ENCODE measurements at regions not wholly inside any gene's neighbourhood (a gene's known extent, or its start where the extent isn't known, plus 50 kb on each side); places are given as distances from the start of the nearest gene placed in this dataset.
"Not testable (repeated sequence)": the region's sequence is repeated elsewhere in the genome, so short reads cannot be mapped to it uniquely, and the experiment has no call there.

- not testable (repeated sequence) for FAIRE-seq; DNase-seq (ENCODE audit: insufficient read length, low spot score)
Measured at GRCh38 chr4:131883181-131883580, 1265.9 kb upstream of the PCDH10 start.

- DNase-seq (ENCODE audit: insufficient read length, low spot score); FAIRE-seq: not testable (repeated sequence)
Measured at GRCh38 chr4:131925662-131926061, 1223.4 kb upstream of the PCDH10 start.

GRCh38 chr4:131967646-131968045 lies 1181.4 kb upstream of the PCDH10 start:
- not testable (repeated sequence) for FAIRE-seq; DNase-seq (ENCODE audit: insufficient read length, low spot score)

GRCh38 chr4:131974730-131975129 lies 1174.4 kb upstream of the PCDH10 start:
- TF ChIP-seq POLR2A (IDR thresholded peaks at IDR 0.05; ENCODE audit: low read depth, low read length) (no peak), PAX5 (IDR thresholded peaks at IDR 0.05; ENCODE audit: insufficient read depth, low read length, severe bottlenecking) (no peak), SPI1 (IDR thresholded peaks at IDR 0.05; ENCODE audit: low read depth, low read length) (no peak), POU2F2 (IDR thresholded peaks at IDR 0.05; ENCODE audit: low read depth, low read length) (no peak), POLR2AphosphoS5 (IDR thresholded peaks at IDR 0.05; ENCODE audit: low read depth, low read length) (no peak), TAF1 (IDR thresholded peaks at IDR 0.05; ENCODE audit: low read depth, low read length) (no peak)
- no peak for FAIRE-seq
- no peak for DNase-seq (ENCODE audit: insufficient read length, low spot score)

- peak; percentile 54 for FAIRE-seq
- DNase-seq (ENCODE audit: insufficient read length, low spot score) = not testable (repeated sequence)
Measured at GRCh38 chr4:131975276-131976132, 1173.6 kb upstream of the PCDH10 start.

- FAIRE-seq = not testable (repeated sequence)
- peak; percentile 26 for DNase-seq (ENCODE audit: insufficient read length, low spot score)
Measured at GRCh38 chr4:131976133-131977002, 1172.7 kb upstream of the PCDH10 start.

- FAIRE-seq (no peak), DNase-seq (ENCODE audit: insufficient read length, low spot score) (no peak)
- TF ChIP-seq POU2F2 (IDR thresholded peaks at IDR 0.05; ENCODE audit: low read depth, low read length) = no peak
- no peak for TF ChIP-seq TAF1 (IDR thresholded peaks at IDR 0.05; ENCODE audit: low read depth, low read length)
- TF ChIP-seq POLR2A (IDR thresholded peaks at IDR 0.05; ENCODE audit: low read depth, low read length) = no peak
- TF ChIP-seq POLR2AphosphoS5 (IDR thresholded peaks at IDR 0.05; ENCODE audit: low read depth, low read length) = no peak
- TF ChIP-seq PAX5 (IDR thresholded peaks at IDR 0.05; ENCODE audit: insufficient read depth, low read length, severe bottlenecking) = no peak
- no peak for TF ChIP-seq SPI1 (IDR thresholded peaks at IDR 0.05; ENCODE audit: low read depth, low read length)
Measured at GRCh38 chr4:131978120-131978519, 1171.0 kb upstream of the PCDH10 start.

GRCh38 chr4:131989576-131989975 lies 1159.5 kb upstream of the PCDH10 start:
- DNase-seq (ENCODE audit: insufficient read length, low spot score) (no peak), FAIRE-seq (no peak)
- TF ChIP-seq SPI1 (IDR thresholded peaks at IDR 0.05; ENCODE audit: low read depth, low read length) (no peak), PAX5 (IDR thresholded peaks at IDR 0.05; ENCODE audit: insufficient read depth, low read length, severe bottlenecking) (no peak), POLR2A (IDR thresholded peaks at IDR 0.05; ENCODE audit: low read depth, low read length) (no peak), TAF1 (IDR thresholded peaks at IDR 0.05; ENCODE audit: low read depth, low read length) (no peak), POLR2AphosphoS5 (IDR thresholded peaks at IDR 0.05; ENCODE audit: low read depth, low read length) (no peak), POU2F2 (IDR thresholded peaks at IDR 0.05; ENCODE audit: low read depth, low read length) (no peak)

- no peak for FAIRE-seq
Measured at GRCh38 chr4:132001542-132001941, 1147.6 kb upstream of the PCDH10 start.

GRCh38 chr4:132003593-132003992 lies 1145.5 kb upstream of the PCDH10 start:
- DNase-seq (ENCODE audit: insufficient read length, low spot score) (no peak), FAIRE-seq (no peak)
- TF ChIP-seq POLR2A (IDR thresholded peaks at IDR 0.05; ENCODE audit: low read depth, low read length) (no peak), SPI1 (IDR thresholded peaks at IDR 0.05; ENCODE audit: low read depth, low read length) (no peak), PAX5 (IDR thresholded peaks at IDR 0.05; ENCODE audit: insufficient read depth, low read length, severe bottlenecking) (no peak), TAF1 (IDR thresholded peaks at IDR 0.05; ENCODE audit: low read depth, low read length) (no peak), POLR2AphosphoS5 (IDR thresholded peaks at IDR 0.05; ENCODE audit: low read depth, low read length) (no peak)

More at GRCh38 chr4:132001542-132001941, 1147.6 kb upstream of the PCDH10 start:
- DNase-seq (ENCODE audit: insufficient read length, low spot score) = no peak
- TF ChIP-seq TAF1 (IDR thresholded peaks at IDR 0.05; ENCODE audit: low read depth, low read length) = no peak
- TF ChIP-seq POU2F2 (IDR thresholded peaks at IDR 0.05; ENCODE audit: low read depth, low read length) = no peak
- no peak for TF ChIP-seq POLR2AphosphoS5 (IDR thresholded peaks at IDR 0.05; ENCODE audit: low read depth, low read length)
- no peak for TF ChIP-seq PAX5 (IDR thresholded peaks at IDR 0.05; ENCODE audit: insufficient read depth, low read length, severe bottlenecking)
- no peak for TF ChIP-seq POLR2A (IDR thresholded peaks at IDR 0.05; ENCODE audit: low read depth, low read length)
- TF ChIP-seq SPI1 (IDR thresholded peaks at IDR 0.05; ENCODE audit: low read depth, low read length) = no peak

GRCh38 chr4:132015321-132015720 lies 1133.8 kb upstream of the PCDH10 start:
- FAIRE-seq (no peak), DNase-seq (ENCODE audit: insufficient read length, low spot score) (no peak)

More at GRCh38 chr4:132015321-132015720, 1133.8 kb upstream of the PCDH10 start:
- TF ChIP-seq PAX5 (IDR thresholded peaks at IDR 0.05; ENCODE audit: insufficient read depth, low read length, severe bottlenecking) (no peak), TAF1 (IDR thresholded peaks at IDR 0.05; ENCODE audit: low read depth, low read length) (no peak), POU2F2 (IDR thresholded peaks at IDR 0.05; ENCODE audit: low read depth, low read length) (no peak), SPI1 (IDR thresholded peaks at IDR 0.05; ENCODE audit: low read depth, low read length) (no peak), POLR2A (IDR thresholded peaks at IDR 0.05; ENCODE audit: low read depth, low read length) (no peak), POLR2AphosphoS5 (IDR thresholded peaks at IDR 0.05; ENCODE audit: low read depth, low read length) (no peak)

All from GM12891 (cell line).